GM23338 (cell line): ENCODE measurements at regions not wholly inside any gene's neighbourhood (a gene's known extent, or its start where the extent isn't known, plus 50 kb on each side); places are given as distances from the start of the nearest gene placed in this dataset.

Source experiments
- ATAC-seq: fragments of 200-7000 bp; cut with Tn5 transposase; 3 replicates; pipeline ENCODE4 v1.9.1; 2020
- DNase-seq: peaks from one replicate; pipeline ENCODE4 v3.0.0-alpha.2; 2015; ENCODE audit warnings: low spot score
- H2AFZ ChIP-seq: fragments of 200-600 bp; sonication (generic); 2 replicates; pipeline ENCODE4 v1.8.0; 2016; ENCODE audit warnings: antibody characterized with exemption, mild to moderate bottlenecking, moderate library complexity
- H3F3A ChIP-seq: fragments of 200-600 bp; sonication (generic); replicated peaks from 2 replicates; pipeline ENCODE4 v1.8.0; 2017; ENCODE audit warnings: antibody characterized with exemption, mixed run types, low read depth
- H3K27ac ChIP-seq: fragments of 200-600 bp; sonication (generic); 2 replicates; pipeline ENCODE4 v1.6.1; 2016; ENCODE audit warnings: low read depth
- H3K27me3 ChIP-seq: fragments of 200-600 bp; sonication (generic); 2 replicates; pipeline ENCODE4 v1.8.0; 2016; ENCODE audit warnings: mild to moderate bottlenecking, mixed run types, moderate library complexity; ENCODE audit not compliant: insufficient read depth
- H3K36me3 ChIP-seq: fragments of 200-600 bp; sonication (generic); 2 replicates; pipeline ENCODE4 v1.8.0; 2016; ENCODE audit warnings: mild to moderate bottlenecking; ENCODE audit not compliant: insufficient read depth
- H3K4me1 ChIP-seq: fragments of 200-600 bp; sonication (generic); 2 replicates; pipeline ENCODE4 v1.8.0; 2016; ENCODE audit warnings: mild to moderate bottlenecking, moderate library complexity; ENCODE audit not compliant: insufficient read depth
- H3K4me2 ChIP-seq: fragments of 200-600 bp; sonication (generic); 2 replicates; pipeline ENCODE4 v1.7.1; 2017; ENCODE audit warnings: mixed run types
- H3K4me3 ChIP-seq: fragments of 200-600 bp; sonication (generic); 2 replicates; pipeline ENCODE4 v1.6.1; 2016; ENCODE audit warnings: mixed run types
- H3K79me2 ChIP-seq: fragments of 200-600 bp; sonication (generic); replicated peaks from 2 replicates; pipeline ENCODE4 v1.8.0; 2017; ENCODE audit warnings: mild to moderate bottlenecking; ENCODE audit not compliant: insufficient read depth
- H3K9me2 ChIP-seq: fragments of 200-600 bp; sonication (generic); 2 replicates; pipeline ENCODE4 v1.8.0; 2017; ENCODE audit not compliant: insufficient read depth
- H4K20me1 ChIP-seq: fragments of 200-600 bp; sonication (generic); replicated peaks from 2 replicates; pipeline ENCODE4 v1.8.0; 2017; ENCODE audit warnings: mild to moderate bottlenecking; ENCODE audit not compliant: insufficient read depth
- H3K27ac Mint-ChIP-seq: 2 replicates; pipeline ENCODE4 v1.8.0; 2020; ENCODE audit warnings: inconsistent platforms, mild to moderate bottlenecking, moderate library complexity, mixed read lengths
- H3K27me3 Mint-ChIP-seq: 3 replicates; pipeline ENCODE4 v1.8.0; 2022; ENCODE audit warnings: low read depth, mild to moderate bottlenecking, moderate library complexity, mixed read lengths, inconsistent platforms; ENCODE audit not compliant: insufficient read depth, poor library complexity
- H3K36me3 Mint-ChIP-seq: 3 replicates; pipeline ENCODE4 v1.8.0; 2021; ENCODE audit warnings: low read depth, mild to moderate bottlenecking, inconsistent platforms, moderate library complexity, mixed read lengths
- H3K4me1 Mint-ChIP-seq: 3 replicates; pipeline ENCODE4 v1.8.0; 2020; ENCODE audit warnings: mild to moderate bottlenecking, inconsistent platforms, mixed read lengths
- H3K4me3 Mint-ChIP-seq: 3 replicates; pipeline ENCODE4 v1.8.0; 2021; ENCODE audit warnings: moderate library complexity, mild to moderate bottlenecking, inconsistent platforms, mixed read lengths
- H3K9me3 Mint-ChIP-seq: 3 replicates; pipeline ENCODE4 v1.8.0; 2020; ENCODE audit warnings: moderate library complexity, mild to moderate bottlenecking, inconsistent platforms, mixed read lengths
- CREB1 ChIP-seq: fragments of 250-450 bp; sonication (Bioruptor Pico); IDR thresholded peaks from 2 replicates; pipeline ENCODE4 v1.5.0; 2020; ENCODE audit warnings: low read depth, mild to moderate bottlenecking, moderate library complexity
- EZH2 ChIP-seq: fragments of 200-600 bp; sonication (generic); IDR thresholded peaks from one replicate; pipeline ENCODE4 v1.8.0; 2017; ENCODE audit warnings: antibody characterized with exemption, mild to moderate bottlenecking, low read depth; ENCODE audit not compliant: unreplicated experiment
- JUNB ChIP-seq: IDR thresholded peaks from one replicate; pipeline ENCODE4 v1.6.1; 2016; ENCODE audit warnings: antibody characterized with exemption; ENCODE audit not compliant: unreplicated experiment
- NANOG ChIP-seq: IDR thresholded peaks from 2 replicates; pipeline ENCODE4 v1.6.1; 2016; ENCODE audit warnings: antibody characterized with exemption, borderline replicate concordance
- POLR2AphosphoS5 ChIP-seq: IDR thresholded peaks from 2 replicates; pipeline ENCODE4 v1.6.1; 2016; ENCODE audit warnings: antibody characterized with exemption, low read depth
- STAT1 ChIP-seq: IDR thresholded peaks from one replicate; pipeline ENCODE4 v1.6.1; 2016; ENCODE audit warnings: antibody characterized with exemption; ENCODE audit not compliant: unreplicated experiment
- ZNF114 ChIP-seq: fragments of 250-450 bp; sonication (Bioruptor Pico); IDR thresholded peaks from 2 replicates; pipeline ENCODE4 v1.5.0; 2020; ENCODE audit warnings: mild to moderate bottlenecking, moderate library complexity
- ZNF331 ChIP-seq: fragments of 250-450 bp; sonication (Bioruptor Pico); IDR thresholded peaks from 2 replicates; pipeline ENCODE4 v1.5.0; 2020; ENCODE audit warnings: low read depth, mild to moderate bottlenecking, moderate library complexity
- TF ChIP-seq, protein P1 (sequence below): IDR thresholded peaks from one replicate; pipeline ENCODE4 v1.6.1; 2018; ENCODE audit warnings: antibody characterized with exemption; ENCODE audit not compliant: unreplicated experiment
- TF ChIP-seq, protein P2 (sequence below), 2 experiments: fragments of 200-600 bp in 1 of 2; sonication (generic) in 1 of 2; conservative IDR thresholded peaks; 2 replicates each; pipeline versions ENCODE4 v1.5.1 to v1.6.1; 2016 to 2017; ENCODE audit warnings: antibody characterized with exemption in 2 of 2, low read depth in 2 of 2, mild to moderate bottlenecking in 2 of 2, moderate library complexity in 1 of 2
- TF ChIP-seq, protein P3 (sequence below): fragments of 250-450 bp; sonication (Bioruptor Pico); IDR thresholded peaks from 2 replicates; pipeline ENCODE4 v1.5.0; 2020; ENCODE audit warnings: mild to moderate bottlenecking, moderate library complexity

DNA sequence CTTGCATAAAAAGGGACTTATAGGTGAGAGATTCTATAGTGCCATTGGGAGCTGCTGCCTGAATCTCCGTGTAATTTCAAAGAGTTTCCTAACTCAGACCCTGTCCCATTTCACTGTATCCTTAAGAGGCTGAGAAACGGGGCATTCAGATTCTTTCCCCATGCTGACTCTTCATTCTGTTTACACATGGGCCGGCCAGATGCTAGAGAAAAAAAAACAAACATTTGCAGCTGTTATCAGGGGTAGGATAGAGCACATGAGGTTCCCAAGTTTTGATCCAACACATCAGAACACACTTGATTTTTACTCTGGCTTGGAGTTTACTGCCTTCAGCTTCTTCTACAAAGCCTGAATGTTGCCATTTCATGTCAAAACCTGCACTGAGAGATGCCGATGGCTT is 215.9 kb upstream of the TPRG1 start:
- H3K4me3 Mint-ChIP-seq, result no peak overlapping the region
- peaks cover 3% of the 10 kb centered on the region for H3K4me1 Mint-ChIP-seq
- Histone ChIP-seq H3K9me2 (no peaks in the 10 kb centered on the region), H3F3A (no peaks in the 10 kb centered on the region), H3K4me3 (no peak overlapping the region), H3K4me2 (no peak overlapping the region), H3K27me3 (no peaks in the 10 kb centered on the region), H2AFZ (no peak overlapping the region), H3K36me3 (no peaks in the 10 kb centered on the region), H4K20me1 (no peaks in the 10 kb centered on the region), H3K4me1 (no peaks in the 10 kb centered on the region), H3K27ac (no peak overlapping the region), H3K79me2 (no peaks in the 10 kb centered on the region)
- H3K36me3 Mint-ChIP-seq, result no peaks in the 10 kb centered on the region
- ATAC-seq (no peak), DNase-seq (no peak)
- H3K9me3 Mint-ChIP-seq, result no peaks in the 10 kb centered on the region
- no peak overlapping the region for H3K27ac Mint-ChIP-seq
- TF ChIP-seq POLR2AphosphoS5 (no peak), EZH2 (no peak), ZNF114 (CRISPR knock-in tag) (no peak), JUNB (no peak), ZNF331 (CRISPR knock-in tag) (no peak), CREB1 (no peak), STAT1 (no peak), NANOG (no peak)
- no peaks in the 10 kb centered on the region for H3K27me3 Mint-ChIP-seq

DNA sequence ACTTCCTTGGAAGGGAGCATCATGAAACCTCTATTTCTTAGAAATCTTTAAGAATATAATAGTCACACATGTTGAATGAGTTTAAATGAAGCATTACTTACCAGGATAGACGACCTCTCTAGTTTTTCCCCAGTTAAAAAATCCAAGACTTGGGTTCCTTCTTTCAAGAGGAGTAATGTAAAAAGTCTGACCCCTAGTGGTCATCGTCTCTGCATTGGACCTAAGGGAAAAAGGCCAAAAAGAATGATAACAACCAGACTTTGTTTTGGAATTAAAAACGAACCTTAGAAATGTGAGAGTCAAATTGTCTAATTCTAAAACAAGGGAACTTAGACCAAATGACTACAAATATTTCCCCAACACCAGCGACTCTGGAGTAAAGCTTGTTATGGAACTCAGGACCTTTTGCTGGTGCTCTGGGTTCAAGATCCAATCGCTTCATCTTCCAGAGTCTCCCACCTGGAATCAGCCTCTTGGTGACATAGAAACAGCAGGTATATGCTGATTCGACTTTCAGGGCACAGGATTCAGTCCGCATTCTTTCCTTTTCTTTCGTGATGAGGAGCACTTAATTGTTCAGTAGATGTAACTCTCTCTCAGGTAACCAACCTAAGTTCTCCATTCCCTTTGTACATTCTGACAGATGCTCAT is 214.8 kb upstream of the TPRG1 start:
- no peak overlapping the region for H3K4me2 ChIP-seq
- TF ChIP-seq POLR2AphosphoS5, result no peak
- TF ChIP-seq, protein P1, sequence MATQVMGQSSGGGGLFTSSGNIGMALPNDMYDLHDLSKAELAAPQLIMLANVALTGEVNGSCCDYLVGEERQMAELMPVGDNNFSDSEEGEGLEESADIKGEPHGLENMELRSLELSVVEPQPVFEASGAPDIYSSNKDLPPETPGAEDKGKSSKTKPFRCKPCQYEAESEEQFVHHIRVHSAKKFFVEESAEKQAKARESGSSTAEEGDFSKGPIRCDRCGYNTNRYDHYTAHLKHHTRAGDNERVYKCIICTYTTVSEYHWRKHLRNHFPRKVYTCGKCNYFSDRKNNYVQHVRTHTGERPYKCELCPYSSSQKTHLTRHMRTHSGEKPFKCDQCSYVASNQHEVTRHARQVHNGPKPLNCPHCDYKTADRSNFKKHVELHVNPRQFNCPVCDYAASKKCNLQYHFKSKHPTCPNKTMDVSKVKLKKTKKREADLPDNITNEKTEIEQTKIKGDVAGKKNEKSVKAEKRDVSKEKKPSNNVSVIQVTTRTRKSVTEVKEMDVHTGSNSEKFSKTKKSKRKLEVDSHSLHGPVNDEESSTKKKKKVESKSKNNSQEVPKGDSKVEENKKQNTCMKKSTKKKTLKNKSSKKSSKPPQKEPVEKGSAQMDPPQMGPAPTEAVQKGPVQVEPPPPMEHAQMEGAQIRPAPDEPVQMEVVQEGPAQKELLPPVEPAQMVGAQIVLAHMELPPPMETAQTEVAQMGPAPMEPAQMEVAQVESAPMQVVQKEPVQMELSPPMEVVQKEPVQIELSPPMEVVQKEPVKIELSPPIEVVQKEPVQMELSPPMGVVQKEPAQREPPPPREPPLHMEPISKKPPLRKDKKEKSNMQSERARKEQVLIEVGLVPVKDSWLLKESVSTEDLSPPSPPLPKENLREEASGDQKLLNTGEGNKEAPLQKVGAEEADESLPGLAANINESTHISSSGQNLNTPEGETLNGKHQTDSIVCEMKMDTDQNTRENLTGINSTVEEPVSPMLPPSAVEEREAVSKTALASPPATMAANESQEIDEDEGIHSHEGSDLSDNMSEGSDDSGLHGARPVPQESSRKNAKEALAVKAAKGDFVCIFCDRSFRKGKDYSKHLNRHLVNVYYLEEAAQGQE, result no peak
- TF ChIP-seq, protein P2, sequence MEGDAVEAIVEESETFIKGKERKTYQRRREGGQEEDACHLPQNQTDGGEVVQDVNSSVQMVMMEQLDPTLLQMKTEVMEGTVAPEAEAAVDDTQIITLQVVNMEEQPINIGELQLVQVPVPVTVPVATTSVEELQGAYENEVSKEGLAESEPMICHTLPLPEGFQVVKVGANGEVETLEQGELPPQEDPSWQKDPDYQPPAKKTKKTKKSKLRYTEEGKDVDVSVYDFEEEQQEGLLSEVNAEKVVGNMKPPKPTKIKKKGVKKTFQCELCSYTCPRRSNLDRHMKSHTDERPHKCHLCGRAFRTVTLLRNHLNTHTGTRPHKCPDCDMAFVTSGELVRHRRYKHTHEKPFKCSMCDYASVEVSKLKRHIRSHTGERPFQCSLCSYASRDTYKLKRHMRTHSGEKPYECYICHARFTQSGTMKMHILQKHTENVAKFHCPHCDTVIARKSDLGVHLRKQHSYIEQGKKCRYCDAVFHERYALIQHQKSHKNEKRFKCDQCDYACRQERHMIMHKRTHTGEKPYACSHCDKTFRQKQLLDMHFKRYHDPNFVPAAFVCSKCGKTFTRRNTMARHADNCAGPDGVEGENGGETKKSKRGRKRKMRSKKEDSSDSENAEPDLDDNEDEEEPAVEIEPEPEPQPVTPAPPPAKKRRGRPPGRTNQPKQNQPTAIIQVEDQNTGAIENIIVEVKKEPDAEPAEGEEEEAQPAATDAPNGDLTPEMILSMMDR (conservative IDR thresholded peaks at IDR 0.05; ENCODE audit: low read depth in 2 of 2), result peak; percentile 71 to 95
- TF ChIP-seq, protein P3, sequence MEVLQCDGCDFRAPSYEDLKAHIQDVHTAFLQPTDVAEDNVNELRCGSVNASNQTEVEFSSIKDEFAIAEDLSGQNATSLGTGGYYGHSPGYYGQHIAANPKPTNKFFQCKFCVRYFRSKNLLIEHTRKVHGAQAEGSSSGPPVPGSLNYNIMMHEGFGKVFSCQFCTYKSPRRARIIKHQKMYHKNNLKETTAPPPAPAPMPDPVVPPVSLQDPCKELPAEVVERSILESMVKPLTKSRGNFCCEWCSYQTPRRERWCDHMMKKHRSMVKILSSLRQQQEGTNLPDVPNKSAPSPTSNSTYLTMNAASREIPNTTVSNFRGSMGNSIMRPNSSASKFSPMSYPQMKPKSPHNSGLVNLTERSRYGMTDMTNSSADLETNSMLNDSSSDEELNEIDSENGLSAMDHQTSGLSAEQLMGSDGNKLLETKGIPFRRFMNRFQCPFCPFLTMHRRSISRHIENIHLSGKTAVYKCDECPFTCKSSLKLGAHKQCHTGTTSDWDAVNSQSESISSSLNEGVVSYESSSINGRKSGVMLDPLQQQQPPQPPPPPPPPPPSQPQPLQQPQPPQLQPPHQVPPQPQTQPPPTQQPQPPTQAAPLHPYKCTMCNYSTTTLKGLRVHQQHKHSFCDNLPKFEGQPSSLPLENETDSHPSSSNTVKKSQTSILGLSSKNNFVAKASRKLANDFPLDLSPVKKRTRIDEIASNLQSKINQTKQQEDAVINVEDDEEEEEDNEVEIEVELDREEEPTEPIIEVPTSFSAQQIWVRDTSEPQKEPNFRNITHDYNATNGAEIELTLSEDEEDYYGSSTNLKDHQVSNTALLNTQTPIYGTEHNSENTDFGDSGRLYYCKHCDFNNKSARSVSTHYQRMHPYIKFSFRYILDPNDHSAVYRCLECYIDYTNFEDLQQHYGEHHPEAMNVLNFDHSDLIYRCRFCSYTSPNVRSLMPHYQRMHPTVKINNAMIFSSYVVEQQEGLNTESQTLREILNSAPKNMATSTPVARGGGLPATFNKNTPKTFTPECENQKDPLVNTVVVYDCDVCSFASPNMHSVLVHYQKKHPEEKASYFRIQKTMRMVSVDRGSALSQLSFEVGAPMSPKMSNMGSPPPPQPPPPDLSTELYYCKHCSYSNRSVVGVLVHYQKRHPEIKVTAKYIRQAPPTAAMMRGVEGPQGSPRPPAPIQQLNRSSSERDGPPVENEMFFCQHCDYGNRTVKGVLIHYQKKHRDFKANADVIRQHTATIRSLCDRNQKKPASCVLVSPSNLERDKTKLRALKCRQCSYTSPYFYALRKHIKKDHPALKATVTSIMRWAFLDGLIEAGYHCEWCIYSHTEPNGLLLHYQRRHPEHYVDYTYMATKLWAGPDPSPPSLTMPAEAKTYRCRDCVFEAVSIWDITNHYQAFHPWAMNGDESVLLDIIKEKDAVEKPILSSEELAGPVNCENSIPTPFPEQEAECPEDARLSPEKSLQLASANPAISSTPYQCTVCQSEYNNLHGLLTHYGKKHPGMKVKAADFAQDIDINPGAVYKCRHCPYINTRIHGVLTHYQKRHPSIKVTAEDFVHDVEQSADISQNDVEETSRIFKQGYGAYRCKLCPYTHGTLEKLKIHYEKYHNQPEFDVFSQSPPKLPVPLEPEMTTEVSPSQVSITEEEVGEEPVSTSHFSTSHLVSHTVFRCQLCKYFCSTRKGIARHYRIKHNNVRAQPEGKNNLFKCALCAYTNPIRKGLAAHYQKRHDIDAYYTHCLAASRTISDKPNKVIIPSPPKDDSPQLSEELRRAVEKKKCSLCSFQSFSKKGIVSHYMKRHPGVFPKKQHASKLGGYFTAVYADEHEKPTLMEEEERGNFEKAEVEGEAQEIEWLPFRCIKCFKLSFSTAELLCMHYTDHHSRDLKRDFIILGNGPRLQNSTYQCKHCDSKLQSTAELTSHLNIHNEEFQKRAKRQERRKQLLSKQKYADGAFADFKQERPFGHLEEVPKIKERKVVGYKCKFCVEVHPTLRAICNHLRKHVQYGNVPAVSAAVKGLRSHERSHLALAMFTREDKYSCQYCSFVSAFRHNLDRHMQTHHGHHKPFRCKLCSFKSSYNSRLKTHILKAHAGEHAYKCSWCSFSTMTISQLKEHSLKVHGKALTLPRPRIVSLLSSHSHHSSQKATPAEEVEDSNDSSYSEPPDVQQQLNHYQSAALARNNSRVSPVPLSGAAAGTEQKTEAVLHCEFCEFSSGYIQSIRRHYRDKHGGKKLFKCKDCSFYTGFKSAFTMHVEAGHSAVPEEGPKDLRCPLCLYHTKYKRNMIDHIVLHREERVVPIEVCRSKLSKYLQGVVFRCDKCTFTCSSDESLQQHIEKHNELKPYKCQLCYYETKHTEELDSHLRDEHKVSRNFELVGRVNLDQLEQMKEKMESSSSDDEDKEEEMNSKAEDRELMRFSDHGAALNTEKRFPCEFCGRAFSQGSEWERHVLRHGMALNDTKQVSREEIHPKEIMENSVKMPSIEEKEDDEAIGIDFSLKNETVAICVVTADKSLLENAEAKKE (CRISPR knock-in tag), result no peak
- Mint-ChIP-seq H3K9me3 (no peaks in the 10 kb centered on the region), H3K27me3 (peaks cover 2% of the 10 kb centered on the region), H3K4me3 (no peak overlapping the region), H3K36me3 (no peaks in the 10 kb centered on the region), H3K4me1 (peaks cover 3% of the 10 kb centered on the region), H3K27ac (no peak overlapping the region)
- H4K20me1 ChIP-seq, result no peaks in the 10 kb centered on the region
- no peaks in the 10 kb centered on the region for H3K4me1 ChIP-seq
- DNase-seq (peak; percentile 89), ATAC-seq (peak; percentile 65)
- H3K4me3 ChIP-seq, result no peak overlapping the region
- H3K27ac ChIP-seq, result no peak overlapping the region
- no peaks in the 10 kb centered on the region for H3K27me3 ChIP-seq
- H3K79me2 ChIP-seq, result no peaks in the 10 kb centered on the region
- H3K36me3 ChIP-seq, result no peaks in the 10 kb centered on the region
- no peaks in the 10 kb centered on the region for H3K9me2 ChIP-seq
- no peaks in the 10 kb centered on the region for H3F3A ChIP-seq
- no peak overlapping the region for H2AFZ ChIP-seq
